HepG2 (cell line): ENCODE measurements at regions not wholly inside any gene's neighbourhood (a gene's known extent, or its start where the extent isn't known, plus 50 kb on each side); places are given as distances from the start of the nearest gene placed in this dataset.

ENCODE experiments used
- ETV5 ChIP-seq: IDR thresholded peaks from 2 replicates; pipeline ENCODE4 v1.6.1; 2018; ENCODE audit warnings: missing biosample characterization, missing genetic modification reagents, inconsistent platforms, borderline replicate concordance
- ZBTB44 ChIP-seq: sonication (generic); formaldehyde crosslinking; IDR thresholded peaks from 2 replicates; pipeline ENCODE4 v1.4.0; 2020; ENCODE audit warnings: missing genetic modification reagents
- ZNF841 ChIP-seq: sonication (generic); formaldehyde crosslinking; IDR thresholded peaks from 2 replicates; pipeline ENCODE4 v1.8.1; 2023; ENCODE audit warnings: missing genetic modification reagents, borderline replicate concordance

- no peak for TF ChIP-seq ZNF841 (CRISPR knock-in tag)
- no peak for TF ChIP-seq ETV5 (CRISPR knock-in tag)
- TF ChIP-seq ZBTB44 (CRISPR knock-in tag): no peak
Measured at GRCh38 chr13:90238413-90238812, 1109.1 kb upstream of the MIR17HG start.
